ENCODE measurements at regions not wholly inside any gene's neighbourhood (a gene's known extent, or its start where the extent isn't known, plus 50 kb on each side); places are given as distances from the start of the nearest gene placed in this dataset.

DNA sequence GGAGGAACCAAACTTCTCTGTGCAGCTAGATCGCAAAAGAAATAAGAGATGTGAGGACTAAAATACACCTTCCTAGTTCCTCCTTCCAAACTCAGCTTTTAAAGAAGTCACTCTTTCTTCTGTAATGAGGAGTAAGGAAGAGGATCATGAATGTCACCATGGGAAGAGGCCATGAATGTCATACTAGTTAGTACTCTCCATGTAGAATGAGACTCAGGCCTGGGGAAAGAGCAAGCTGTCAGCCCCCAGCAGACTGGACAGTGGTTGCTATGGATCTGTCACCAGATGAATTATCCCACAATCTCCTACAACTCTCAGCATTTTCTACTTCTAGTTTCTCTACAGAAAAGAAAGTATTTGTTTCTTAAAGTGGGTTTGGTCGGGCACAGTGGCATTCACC is 57.1 kb upstream of the PRDM8 start:
- Histone ChIP-seq H3K4me1 (ENCODE audit: low read depth) (peaks cover 58% of the 10 kb centered on the region), H3K4me3 (no peak overlapping the region), H3K36me3 (no peaks in the 10 kb centered on the region), H3K27ac (no peak overlapping the region), H3K9me3 (ENCODE audit: low read depth) (no peaks in the 10 kb centered on the region), H3K27me3 (no peaks in the 10 kb centered on the region)
- TF ChIP-seq, protein P1, sequence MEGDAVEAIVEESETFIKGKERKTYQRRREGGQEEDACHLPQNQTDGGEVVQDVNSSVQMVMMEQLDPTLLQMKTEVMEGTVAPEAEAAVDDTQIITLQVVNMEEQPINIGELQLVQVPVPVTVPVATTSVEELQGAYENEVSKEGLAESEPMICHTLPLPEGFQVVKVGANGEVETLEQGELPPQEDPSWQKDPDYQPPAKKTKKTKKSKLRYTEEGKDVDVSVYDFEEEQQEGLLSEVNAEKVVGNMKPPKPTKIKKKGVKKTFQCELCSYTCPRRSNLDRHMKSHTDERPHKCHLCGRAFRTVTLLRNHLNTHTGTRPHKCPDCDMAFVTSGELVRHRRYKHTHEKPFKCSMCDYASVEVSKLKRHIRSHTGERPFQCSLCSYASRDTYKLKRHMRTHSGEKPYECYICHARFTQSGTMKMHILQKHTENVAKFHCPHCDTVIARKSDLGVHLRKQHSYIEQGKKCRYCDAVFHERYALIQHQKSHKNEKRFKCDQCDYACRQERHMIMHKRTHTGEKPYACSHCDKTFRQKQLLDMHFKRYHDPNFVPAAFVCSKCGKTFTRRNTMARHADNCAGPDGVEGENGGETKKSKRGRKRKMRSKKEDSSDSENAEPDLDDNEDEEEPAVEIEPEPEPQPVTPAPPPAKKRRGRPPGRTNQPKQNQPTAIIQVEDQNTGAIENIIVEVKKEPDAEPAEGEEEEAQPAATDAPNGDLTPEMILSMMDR (IDR thresholded peaks at IDR 0.05; ENCODE audit: low read depth, low read length): no peak
- DNase-seq (ENCODE audit: low read depth in 1 of 2, low spot score in 1 of 2): no peak

DNA sequence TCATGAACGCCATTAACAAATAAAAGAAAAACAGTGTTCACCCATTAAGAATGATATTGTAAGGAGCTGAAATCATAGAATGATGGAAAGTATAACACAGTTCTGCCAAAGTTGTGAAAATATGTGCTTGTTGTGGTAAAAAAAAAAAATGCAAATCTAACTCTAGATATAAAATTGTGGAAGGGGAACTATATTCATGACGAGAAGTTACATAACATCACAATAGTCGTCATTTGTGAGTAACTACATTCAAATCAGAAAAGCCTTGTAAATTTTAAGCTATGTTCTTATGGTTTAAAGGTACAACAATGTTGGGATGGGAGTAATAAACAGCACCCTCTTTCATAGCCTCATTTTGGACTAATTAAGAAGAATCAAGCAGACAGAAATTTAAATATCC is 57.6 kb upstream of the PRDM8 start:
- H3K9me3 ChIP-seq (ENCODE audit: low read depth): no peaks in the 10 kb centered on the region
- H3K4me1 ChIP-seq (ENCODE audit: low read depth): peaks cover 64% of the 10 kb centered on the region
- no peak for DNase-seq (ENCODE audit: low read depth in 1 of 2, low spot score in 1 of 2)
- no peaks in the 10 kb centered on the region for H3K27me3 ChIP-seq
- TF ChIP-seq, protein P1 (IDR thresholded peaks at IDR 0.05; ENCODE audit: low read depth, low read length): no peak
- no peaks in the 10 kb centered on the region for H3K36me3 ChIP-seq
- H3K27ac ChIP-seq: no peak overlapping the region
- H3K4me3 ChIP-seq: no peak overlapping the region

DNA sequence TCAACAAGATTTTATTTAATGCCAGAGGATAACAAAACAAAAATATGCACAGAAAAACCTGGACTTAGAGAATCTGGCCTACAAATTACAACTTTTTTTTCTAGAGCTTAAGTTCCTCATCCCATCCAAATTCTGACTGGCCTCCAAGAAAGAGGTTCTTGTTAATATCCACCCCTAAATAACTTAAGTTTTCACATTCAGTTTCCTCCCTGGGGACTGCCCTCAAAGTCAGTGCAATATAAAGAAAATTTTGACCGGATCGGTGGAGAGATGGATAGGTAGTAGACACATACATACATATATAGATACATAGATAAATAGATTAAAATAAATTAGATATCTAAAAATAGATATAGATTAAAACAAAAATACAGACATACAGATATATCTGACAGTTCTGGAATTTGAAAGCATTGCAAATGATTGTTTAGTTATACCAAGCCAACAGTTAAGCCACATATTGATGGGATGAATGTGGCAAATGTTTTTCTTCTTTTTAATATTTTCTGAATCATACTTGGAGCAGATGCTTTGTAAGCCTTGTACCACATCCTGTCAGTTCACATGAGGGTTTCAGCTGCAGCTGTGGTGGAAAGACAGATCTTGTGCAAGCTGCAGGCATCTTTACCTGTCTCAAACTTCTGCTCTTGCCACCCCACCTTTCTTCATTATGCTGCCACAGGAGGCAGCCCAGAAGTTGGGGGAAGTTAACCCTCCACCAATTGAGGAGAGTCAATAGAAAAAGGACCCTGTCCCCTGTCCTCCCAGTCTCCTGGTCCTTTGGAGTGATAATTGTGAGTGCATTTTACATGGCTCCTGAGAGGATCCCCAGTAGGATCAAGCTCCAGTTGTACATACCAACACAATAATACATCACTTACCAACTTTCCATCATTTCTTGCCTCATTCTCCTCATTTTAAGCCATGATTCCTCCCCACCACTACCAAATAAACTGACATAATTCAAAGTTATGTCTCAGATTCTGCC is 58.5 kb upstream of the PRDM8 start:
- no peaks in the 10 kb centered on the region for H3K27me3 ChIP-seq
- H3K27ac ChIP-seq: no peak overlapping the region
- DNase-seq (ENCODE audit: low read depth in 1 of 2, low spot score in 1 of 2): peak in 1 of 2 donors; percentile 33
- H3K36me3 ChIP-seq: no peaks in the 10 kb centered on the region
- TF ChIP-seq, protein P1 (IDR thresholded peaks at IDR 0.05; ENCODE audit: low read depth, low read length): no peak
- H3K9me3 ChIP-seq (ENCODE audit: low read depth): no peaks in the 10 kb centered on the region
- peaks cover 69% of the 10 kb centered on the region for H3K4me1 ChIP-seq (ENCODE audit: low read depth)
- no peak overlapping the region for H3K4me3 ChIP-seq

DNA sequence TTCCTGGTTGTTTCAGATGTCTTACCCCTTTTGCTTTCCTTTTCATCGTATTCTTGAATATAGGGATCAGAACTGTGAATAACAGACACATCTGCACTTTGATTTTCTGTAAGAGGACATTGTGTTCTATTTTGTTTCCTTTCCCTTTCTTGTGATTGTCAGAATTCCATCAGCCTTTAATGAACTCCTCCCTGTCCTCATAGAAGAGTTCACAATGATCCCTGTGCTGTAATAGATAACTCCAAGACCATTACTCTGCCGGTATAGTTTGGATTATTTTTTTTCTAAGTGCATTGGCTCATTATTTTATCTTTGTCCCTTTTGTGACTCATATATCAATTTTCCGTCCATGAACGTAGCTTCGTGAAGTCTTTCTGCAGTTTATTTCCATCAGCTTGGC is 59.7 kb upstream of the PRDM8 start:
- no peak for DNase-seq (ENCODE audit: low read depth in 1 of 2, low spot score in 1 of 2)
- Histone ChIP-seq H3K27me3 (no peaks in the 10 kb centered on the region), H3K27ac (no peak overlapping the region), H3K36me3 (no peaks in the 10 kb centered on the region), H3K4me1 (ENCODE audit: low read depth) (peaks cover 59% of the 10 kb centered on the region), H3K9me3 (ENCODE audit: low read depth) (no peaks in the 10 kb centered on the region), H3K4me3 (no peak overlapping the region)
- TF ChIP-seq, protein P1 (IDR thresholded peaks at IDR 0.05; ENCODE audit: low read depth, low read length): no peak

DNA sequence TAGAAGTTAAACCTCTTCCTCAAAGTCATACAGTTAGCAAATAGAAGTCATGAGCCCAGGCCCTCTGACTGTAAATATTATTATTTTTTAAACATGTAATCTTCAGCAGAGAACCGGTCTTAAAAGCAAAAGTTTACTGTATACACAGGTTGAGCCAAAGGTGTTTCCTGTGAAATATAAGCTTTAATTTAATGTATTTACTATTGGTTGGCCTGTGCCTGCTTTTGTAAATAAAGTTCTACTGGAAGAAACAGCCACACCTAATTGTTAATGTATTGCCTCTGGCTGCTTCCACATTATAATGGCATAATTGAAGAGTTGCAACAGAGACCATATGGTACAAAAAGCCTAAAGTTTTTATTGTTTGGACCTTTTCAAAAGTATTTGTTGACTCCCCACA is 61.0 kb upstream of the PRDM8 start:
- Histone ChIP-seq H3K9me3 (ENCODE audit: low read depth) (no peaks in the 10 kb centered on the region), H3K4me1 (ENCODE audit: low read depth) (peaks cover 46% of the 10 kb centered on the region), H3K36me3 (no peaks in the 10 kb centered on the region), H3K4me3 (no peak overlapping the region), H3K27me3 (no peaks in the 10 kb centered on the region), H3K27ac (peak overlapping the region; percentile 85)
- DNase-seq (ENCODE audit: low read depth in 1 of 2, low spot score in 1 of 2): no peak
- TF ChIP-seq, protein P1 (IDR thresholded peaks at IDR 0.05; ENCODE audit: low read depth, low read length): no peak

All from cardiac muscle cell (in vitro differentiated cells and primary cell).